T-helper 17 cell (primary cell): ENCODE measurements at regions not wholly inside any gene's neighbourhood (a gene's known extent, or its start where the extent isn't known, plus 50 kb on each side); places are given as distances from the start of the nearest gene placed in this dataset.

Experiments
- ATAC-seq: fragments of 150-1000 bp; cut with Tn5 transposase; 2 replicates; pipeline ENCODE4 v1.10.0; 2021; ENCODE audit warnings: mild to moderate bottlenecking, moderate library complexity
- DNase-seq, 3 donors: peaks; one replicate each; pipeline versions ENCODE4 v3.0.0 to v3.0.0-alpha.2; 2020 to 2021
- H3K9me3 ChIP-seq: one replicate; pipeline ENCODE4 v1.7.0; 2013; ENCODE audit warnings: low read length, mild to moderate bottlenecking; ENCODE audit not compliant: control insufficient read depth, poor library complexity, severe bottlenecking
- H3K27ac Mint-ChIP-seq: one replicate; pipeline ENCODE4 v1.8.0; 2022; ENCODE audit warnings: mild to moderate bottlenecking, moderate library complexity, mixed read lengths
- H3K27me3 Mint-ChIP-seq: one replicate; pipeline ENCODE4 v1.8.0; 2022; ENCODE audit warnings: mixed read lengths
- H3K36me3 Mint-ChIP-seq: one replicate; pipeline ENCODE4 v1.8.0; 2022; ENCODE audit warnings: low read depth, mixed read lengths
- H3K4me1 Mint-ChIP-seq: one replicate; pipeline ENCODE4 v1.8.0; 2022; ENCODE audit warnings: mild to moderate bottlenecking, mixed read lengths
- H3K4me3 Mint-ChIP-seq: one replicate; pipeline ENCODE4 v1.8.0; 2022; ENCODE audit warnings: mild to moderate bottlenecking, moderate library complexity, mixed read lengths

GRCh38 chr4:24675721-24676389 lies 91.5 kb upstream of the DHX15 start:
- H3K9me3 ChIP-seq, result no peaks in the 10 kb centered on the region
- DNase-seq, result no peak
- Mint-ChIP-seq H3K27ac (no peak overlapping the region), H3K27me3 (peaks cover 4% of the 10 kb centered on the region), H3K36me3 (no peaks in the 10 kb centered on the region), H3K4me3 (no peak overlapping the region), H3K4me1 (no peaks in the 10 kb centered on the region)
- ATAC-seq, result no peak

- H3K4me3 Mint-ChIP-seq, result no peak overlapping the region
Measured at GRCh38 chr4:24677909-24678308, 93.6 kb upstream of the DHX15 start.

GRCh38 chr4:24680746-24681448 lies 96.5 kb upstream of the DHX15 start:
- no peaks in the 10 kb centered on the region for H3K36me3 Mint-ChIP-seq
- H3K4me1 Mint-ChIP-seq, result no peaks in the 10 kb centered on the region
- no peaks in the 10 kb centered on the region for H3K9me3 ChIP-seq
- H3K27ac Mint-ChIP-seq, result no peak overlapping the region
- no peak for DNase-seq
- H3K4me3 Mint-ChIP-seq, result no peak overlapping the region
- ATAC-seq, result no peak
- H3K27me3 Mint-ChIP-seq, result peaks cover 12% of the 10 kb centered on the region

More at GRCh38 chr4:24677909-24678308, 93.6 kb upstream of the DHX15 start:
- ATAC-seq (no peak), DNase-seq (no peak)
- Mint-ChIP-seq H3K4me1 (no peaks in the 10 kb centered on the region), H3K27ac (no peak overlapping the region), H3K27me3 (peaks cover 12% of the 10 kb centered on the region), H3K36me3 (no peaks in the 10 kb centered on the region)
- H3K9me3 ChIP-seq, result no peaks in the 10 kb centered on the region

GRCh38 chr4:24683116-24683515 lies 98.8 kb upstream of the DHX15 start:
- DNase-seq, result no peak
- no peak for ATAC-seq
- H3K4me1 Mint-ChIP-seq, result peaks cover 3% of the 10 kb centered on the region
- H3K27ac Mint-ChIP-seq, result no peak overlapping the region
- H3K4me3 Mint-ChIP-seq, result no peak overlapping the region
- peaks cover 12% of the 10 kb centered on the region for H3K27me3 Mint-ChIP-seq
- H3K36me3 Mint-ChIP-seq, result no peaks in the 10 kb centered on the region
- no peaks in the 10 kb centered on the region for H3K9me3 ChIP-seq

- H3K27ac Mint-ChIP-seq, result no peak overlapping the region
- peaks cover 3% of the 10 kb centered on the region for H3K4me1 Mint-ChIP-seq
- H3K9me3 ChIP-seq, result no peaks in the 10 kb centered on the region
- H3K27me3 Mint-ChIP-seq, result no peaks in the 10 kb centered on the region
- no peak for DNase-seq
- ATAC-seq, result no peak
- no peak overlapping the region for H3K4me3 Mint-ChIP-seq
- H3K36me3 Mint-ChIP-seq, result no peaks in the 10 kb centered on the region
Measured at GRCh38 chr4:24686866-24687692, 102.7 kb upstream of the DHX15 start.

GRCh38 chr4:24688453-24688852 lies 104.1 kb upstream of the DHX15 start:
- H3K9me3 ChIP-seq, result no peaks in the 10 kb centered on the region
- no peak overlapping the region for H3K27ac Mint-ChIP-seq
- H3K4me3 Mint-ChIP-seq, result no peak overlapping the region
- H3K36me3 Mint-ChIP-seq, result no peaks in the 10 kb centered on the region
- H3K27me3 Mint-ChIP-seq, result no peaks in the 10 kb centered on the region
- peaks cover 3% of the 10 kb centered on the region for H3K4me1 Mint-ChIP-seq
- ATAC-seq (no peak), DNase-seq (no peak)

- Mint-ChIP-seq H3K27ac (no peak overlapping the region), H3K4me3 (no peak overlapping the region), H3K36me3 (no peaks in the 10 kb centered on the region), H3K4me1 (peaks cover 3% of the 10 kb centered on the region), H3K27me3 (no peaks in the 10 kb centered on the region)
- H3K9me3 ChIP-seq, result no peaks in the 10 kb centered on the region
- ATAC-seq (no peak), DNase-seq (no peak)
Measured at GRCh38 chr4:24689212-24689611, 104.9 kb upstream of the DHX15 start.

- ATAC-seq, result no peak
Measured at GRCh38 chr4:24690436-24690835, 104.9 kb upstream of the SOD3 start.

GRCh38 chr4:24693636-24694035 lies 101.7 kb upstream of the SOD3 start:
- H3K9me3 ChIP-seq, result no peaks in the 10 kb centered on the region
- no peaks in the 10 kb centered on the region for H3K36me3 Mint-ChIP-seq
- H3K27me3 Mint-ChIP-seq, result peaks cover 3% of the 10 kb centered on the region
- H3K4me1 Mint-ChIP-seq, result no peaks in the 10 kb centered on the region
- no peak overlapping the region for H3K27ac Mint-ChIP-seq
- ATAC-seq, result no peak
- DNase-seq, result no peak
- no peak overlapping the region for H3K4me3 Mint-ChIP-seq

More at GRCh38 chr4:24690436-24690835, 104.9 kb upstream of the SOD3 start:
- H3K27me3 Mint-ChIP-seq, result no peaks in the 10 kb centered on the region
- DNase-seq, result no peak
- H3K36me3 Mint-ChIP-seq, result no peaks in the 10 kb centered on the region
- H3K27ac Mint-ChIP-seq, result no peak overlapping the region
- H3K4me1 Mint-ChIP-seq, result peaks cover 3% of the 10 kb centered on the region
- H3K9me3 ChIP-seq, result no peaks in the 10 kb centered on the region
- no peak overlapping the region for H3K4me3 Mint-ChIP-seq

GRCh38 chr4:24700118-24700517 lies 95.3 kb upstream of the SOD3 start:
- ATAC-seq, result no peak
- Mint-ChIP-seq H3K27ac (peak overlapping the region; percentile 19), H3K4me3 (no peak overlapping the region), H3K4me1 (no peaks in the 10 kb centered on the region), H3K27me3 (peaks cover 26% of the 10 kb centered on the region), H3K36me3 (no peaks in the 10 kb centered on the region)
- no peaks in the 10 kb centered on the region for H3K9me3 ChIP-seq
- DNase-seq, result no peak

GRCh38 chr4:24701683-24702082 lies 93.7 kb upstream of the SOD3 start:
- no peak overlapping the region for H3K27ac Mint-ChIP-seq
- H3K4me1 Mint-ChIP-seq, result no peaks in the 10 kb centered on the region

GRCh38 chr4:24702281-24702680 lies 93.1 kb upstream of the SOD3 start:
- Mint-ChIP-seq H3K27me3 (peaks cover 26% of the 10 kb centered on the region), H3K4me3 (no peak overlapping the region), H3K4me1 (no peaks in the 10 kb centered on the region), H3K36me3 (no peaks in the 10 kb centered on the region), H3K27ac (no peak overlapping the region)
- no peaks in the 10 kb centered on the region for H3K9me3 ChIP-seq
- ATAC-seq (no peak), DNase-seq (no peak)

More at GRCh38 chr4:24701683-24702082, 93.7 kb upstream of the SOD3 start:
- Mint-ChIP-seq H3K4me3 (no peak overlapping the region), H3K36me3 (no peaks in the 10 kb centered on the region), H3K27me3 (peaks cover 26% of the 10 kb centered on the region)
- no peak for ATAC-seq
- DNase-seq, result no peak
- no peaks in the 10 kb centered on the region for H3K9me3 ChIP-seq

GRCh38 chr4:24703298-24703697 lies 92.1 kb upstream of the SOD3 start:
- H3K9me3 ChIP-seq, result no peaks in the 10 kb centered on the region
- ATAC-seq (no peak), DNase-seq (no peak)
- Mint-ChIP-seq H3K27me3 (peaks cover 26% of the 10 kb centered on the region), H3K4me1 (no peaks in the 10 kb centered on the region), H3K36me3 (no peaks in the 10 kb centered on the region), H3K4me3 (no peak overlapping the region), H3K27ac (no peak overlapping the region)
